ENCODE measurements at regions not wholly inside any gene's neighbourhood (a gene's known extent, or its start where the extent isn't known, plus 50 kb on each side); places are given as distances from the start of the nearest gene placed in this dataset.

DNA sequence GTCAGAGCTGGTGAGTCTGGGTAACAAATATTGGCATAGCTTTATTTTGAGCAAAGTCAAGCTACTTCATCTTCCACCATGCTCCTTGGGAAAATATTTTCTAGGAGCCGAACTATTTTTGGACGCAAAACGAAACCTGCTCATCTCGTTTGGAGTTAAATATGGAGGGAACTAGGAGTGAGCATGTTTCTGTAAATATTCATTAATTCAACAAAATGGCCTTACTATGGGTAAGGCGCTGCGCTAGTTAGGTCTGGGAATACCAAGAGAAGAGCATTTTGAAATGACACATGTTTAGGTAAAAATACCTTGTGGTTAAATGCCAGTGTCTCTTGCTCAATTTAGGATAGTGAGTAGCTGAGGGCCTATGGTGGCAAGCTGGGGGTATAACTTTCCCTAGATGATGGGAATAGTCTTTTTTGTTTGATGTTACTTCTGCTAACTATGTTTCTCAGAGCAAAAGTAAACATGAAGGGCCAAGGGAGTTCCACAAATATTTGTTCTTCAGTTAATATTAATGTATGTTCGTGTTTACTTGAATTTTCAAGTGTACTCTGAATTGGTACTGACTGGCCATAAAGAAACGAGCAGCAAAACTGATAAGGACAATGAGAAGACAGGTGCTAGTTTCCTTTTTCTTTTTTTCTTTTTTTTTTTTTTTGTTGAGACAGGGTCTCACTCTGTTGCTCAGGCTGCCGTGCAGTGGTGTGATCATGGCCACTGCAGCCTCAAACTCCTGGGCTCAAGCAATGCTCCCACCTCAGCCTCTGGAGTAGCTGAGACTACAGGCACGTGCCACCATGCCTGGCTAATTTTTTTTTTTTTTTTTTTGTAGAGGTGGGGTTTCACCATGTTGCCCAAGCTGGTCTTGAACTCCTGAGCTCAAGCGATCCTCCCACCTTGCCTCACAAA, 77.7 kb downstream of the MAP1LC3B2 start (continued):
- TF ChIP-seq CBX3 (IDR thresholded peaks at IDR 0.05; ENCODE audit: low read depth) (no peak), ZNF274 (IDR thresholded peaks at IDR 0.05; ENCODE audit: low read depth, low read length) (no peak), YY1 (IDR thresholded peaks at IDR 0.05; ENCODE audit: extremely low read depth, insufficient replicate concordance, low read depth, low read length) (no peak)
- TF ChIP-seq, protein P1, sequence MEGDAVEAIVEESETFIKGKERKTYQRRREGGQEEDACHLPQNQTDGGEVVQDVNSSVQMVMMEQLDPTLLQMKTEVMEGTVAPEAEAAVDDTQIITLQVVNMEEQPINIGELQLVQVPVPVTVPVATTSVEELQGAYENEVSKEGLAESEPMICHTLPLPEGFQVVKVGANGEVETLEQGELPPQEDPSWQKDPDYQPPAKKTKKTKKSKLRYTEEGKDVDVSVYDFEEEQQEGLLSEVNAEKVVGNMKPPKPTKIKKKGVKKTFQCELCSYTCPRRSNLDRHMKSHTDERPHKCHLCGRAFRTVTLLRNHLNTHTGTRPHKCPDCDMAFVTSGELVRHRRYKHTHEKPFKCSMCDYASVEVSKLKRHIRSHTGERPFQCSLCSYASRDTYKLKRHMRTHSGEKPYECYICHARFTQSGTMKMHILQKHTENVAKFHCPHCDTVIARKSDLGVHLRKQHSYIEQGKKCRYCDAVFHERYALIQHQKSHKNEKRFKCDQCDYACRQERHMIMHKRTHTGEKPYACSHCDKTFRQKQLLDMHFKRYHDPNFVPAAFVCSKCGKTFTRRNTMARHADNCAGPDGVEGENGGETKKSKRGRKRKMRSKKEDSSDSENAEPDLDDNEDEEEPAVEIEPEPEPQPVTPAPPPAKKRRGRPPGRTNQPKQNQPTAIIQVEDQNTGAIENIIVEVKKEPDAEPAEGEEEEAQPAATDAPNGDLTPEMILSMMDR (IDR thresholded peaks at IDR 0.05 in 2 of 3, conservative IDR thresholded peaks at IDR 0.05 in 1 of 3; ENCODE audit: borderline replicate concordance in 1 of 3, insufficient read depth in 1 of 3, low read depth in 2 of 3, low read length in 2 of 3) = no peak

DNA sequence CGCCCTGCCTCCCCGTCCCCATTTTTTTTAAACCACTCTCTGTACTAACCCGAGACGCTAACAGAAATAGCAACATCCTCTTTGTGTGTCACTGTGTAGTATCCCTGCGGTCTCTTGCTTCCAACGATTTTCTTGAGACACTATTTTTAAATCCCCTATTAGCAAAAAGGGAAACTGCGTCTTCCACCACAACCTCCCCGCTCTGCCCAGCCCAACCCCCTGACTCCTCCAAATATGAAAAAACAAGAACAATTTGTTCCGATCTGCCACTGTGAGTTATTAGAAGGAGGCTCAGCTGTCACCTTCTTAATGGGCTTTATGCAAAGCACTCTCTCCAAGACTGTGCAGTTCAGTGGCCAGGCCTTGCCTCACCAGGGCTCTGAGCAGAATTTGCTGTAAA, 76.3 kb downstream of the MAP1LC3B2 start:
- Histone ChIP-seq H3K27me3 (ENCODE audit: insufficient read depth, low read length) (no peaks in the 10 kb centered on the region), H3K4me3 (replicated peaks in 1 of 2; ENCODE audit: low read depth in 1 of 2, low read length in 2 of 2) (no peak overlapping the region), H3K36me3 (ENCODE audit: control insufficient read depth in 1 of 2, insufficient read depth in 2 of 2, low read length in 2 of 2) (no peaks in the 10 kb centered on the region), H3K9ac (ENCODE audit: low read length) (no peak overlapping the region), H3K4me1 (ENCODE audit: control insufficient read depth in 1 of 2, insufficient read depth in 2 of 2, low read length in 2 of 2) (peaks cover 0 to 10% of the 10 kb centered on the region in 2 experiments; a peak in 1 of 4 replicates), H3K9me3 (ENCODE audit: control insufficient read depth in 1 of 2, insufficient read depth in 1 of 2, low read depth in 1 of 2, low read length in 2 of 2) (no peaks in the 10 kb centered on the region), H3K79me2 (ENCODE audit: insufficient read depth, low read length) (no peaks in the 10 kb centered on the region), H2AFZ (ENCODE audit: low read depth, low read length, poor library complexity, severe bottlenecking) (no peak overlapping the region), H4K20me1 (ENCODE audit: insufficient read depth) (no peaks in the 10 kb centered on the region), H3K4me2 (ENCODE audit: low read length) (no peak overlapping the region), H3K27ac (ENCODE audit: low read depth, low read length) (no peak overlapping the region), H3K9me2 (ENCODE audit: insufficient read depth) (no peaks in the 10 kb centered on the region)
- TF ChIP-seq, protein P2, sequence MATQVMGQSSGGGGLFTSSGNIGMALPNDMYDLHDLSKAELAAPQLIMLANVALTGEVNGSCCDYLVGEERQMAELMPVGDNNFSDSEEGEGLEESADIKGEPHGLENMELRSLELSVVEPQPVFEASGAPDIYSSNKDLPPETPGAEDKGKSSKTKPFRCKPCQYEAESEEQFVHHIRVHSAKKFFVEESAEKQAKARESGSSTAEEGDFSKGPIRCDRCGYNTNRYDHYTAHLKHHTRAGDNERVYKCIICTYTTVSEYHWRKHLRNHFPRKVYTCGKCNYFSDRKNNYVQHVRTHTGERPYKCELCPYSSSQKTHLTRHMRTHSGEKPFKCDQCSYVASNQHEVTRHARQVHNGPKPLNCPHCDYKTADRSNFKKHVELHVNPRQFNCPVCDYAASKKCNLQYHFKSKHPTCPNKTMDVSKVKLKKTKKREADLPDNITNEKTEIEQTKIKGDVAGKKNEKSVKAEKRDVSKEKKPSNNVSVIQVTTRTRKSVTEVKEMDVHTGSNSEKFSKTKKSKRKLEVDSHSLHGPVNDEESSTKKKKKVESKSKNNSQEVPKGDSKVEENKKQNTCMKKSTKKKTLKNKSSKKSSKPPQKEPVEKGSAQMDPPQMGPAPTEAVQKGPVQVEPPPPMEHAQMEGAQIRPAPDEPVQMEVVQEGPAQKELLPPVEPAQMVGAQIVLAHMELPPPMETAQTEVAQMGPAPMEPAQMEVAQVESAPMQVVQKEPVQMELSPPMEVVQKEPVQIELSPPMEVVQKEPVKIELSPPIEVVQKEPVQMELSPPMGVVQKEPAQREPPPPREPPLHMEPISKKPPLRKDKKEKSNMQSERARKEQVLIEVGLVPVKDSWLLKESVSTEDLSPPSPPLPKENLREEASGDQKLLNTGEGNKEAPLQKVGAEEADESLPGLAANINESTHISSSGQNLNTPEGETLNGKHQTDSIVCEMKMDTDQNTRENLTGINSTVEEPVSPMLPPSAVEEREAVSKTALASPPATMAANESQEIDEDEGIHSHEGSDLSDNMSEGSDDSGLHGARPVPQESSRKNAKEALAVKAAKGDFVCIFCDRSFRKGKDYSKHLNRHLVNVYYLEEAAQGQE (IDR thresholded peaks at IDR 0.05; ENCODE audit: low read depth) = no peak
- no peak for TF ChIP-seq SIN3A (IDR thresholded peaks at IDR 0.05; ENCODE audit: low read depth)
- no peak for TF ChIP-seq EZH2 (IDR thresholded peaks at IDR 0.05)
- TF ChIP-seq JUND (IDR thresholded peaks at IDR 0.05) = no peak
- TF ChIP-seq EZH2phosphoT487 (IDR thresholded peaks at IDR 0.05; ENCODE audit: borderline replicate concordance) = no peak
- TF ChIP-seq YY1 (IDR thresholded peaks at IDR 0.05; ENCODE audit: extremely low read depth, insufficient replicate concordance, low read depth, low read length) = no peak
- TF ChIP-seq TCF7L2 (IDR thresholded peaks at IDR 0.05; ENCODE audit: borderline replicate concordance, extremely low read depth, insufficient read depth, insufficient read length) = no peak
- TF ChIP-seq, protein P3, sequence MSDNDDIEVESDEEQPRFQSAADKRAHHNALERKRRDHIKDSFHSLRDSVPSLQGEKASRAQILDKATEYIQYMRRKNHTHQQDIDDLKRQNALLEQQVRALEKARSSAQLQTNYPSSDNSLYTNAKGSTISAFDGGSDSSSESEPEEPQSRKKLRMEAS (IDR thresholded peaks at IDR 0.05) = no peak
- no peak for TF ChIP-seq FOSL1 (IDR thresholded peaks at IDR 0.05; ENCODE audit: low read depth)
- TF ChIP-seq ZNF274 (IDR thresholded peaks at IDR 0.05; ENCODE audit: low read depth, low read length) = no peak
- no peak for TF ChIP-seq POLR2A (IDR thresholded peaks at IDR 0.05; ENCODE audit: borderline replicate concordance, extremely low read depth, insufficient read depth, insufficient read length)
- no peak for TF ChIP-seq ZFX (IDR thresholded peaks at IDR 0.05)
- TF ChIP-seq, protein P4, sequence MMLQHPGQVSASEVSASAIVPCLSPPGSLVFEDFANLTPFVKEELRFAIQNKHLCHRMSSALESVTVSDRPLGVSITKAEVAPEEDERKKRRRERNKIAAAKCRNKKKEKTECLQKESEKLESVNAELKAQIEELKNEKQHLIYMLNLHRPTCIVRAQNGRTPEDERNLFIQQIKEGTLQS (IDR thresholded peaks at IDR 0.05) = no peak
- ATAC-seq (no peak), DNase-seq (ENCODE audit: low read depth, low spot score) (no peak)
- CTCF ChIA-PET = no interaction called here
- no TSS peak for BruUV-seq (replicated peaks)
- intact Hi-C loops (cut with micrococcal nuclease) = no loop called here
- RAD21 ChIA-PET (ENCODE audit: low non-redundant PET in 1 of 2, low total read pairs in 2 of 2, uncharacterized antibody in 2 of 2, unreplicated experiment in 2 of 2) = no interaction called here
- POLR2A ChIA-PET = no interaction called here
